SK-N-SH treated with all-trans-retinoic acid at 6 μM for 48 hours (cell line): ENCODE measurements at regions not wholly inside any gene's neighbourhood (a gene's known extent, or its start where the extent isn't known, plus 50 kb on each side); places are given as distances from the start of the nearest gene placed in this dataset.
"Not testable (repeated sequence)": the region's sequence is repeated elsewhere in the genome, so short reads cannot be mapped to it uniquely, and the experiment has no call there.

Experiments
- ARNTL ChIP-seq: fragments of 450-650 bp; formaldehyde crosslinking; IDR thresholded peaks from 2 replicates; pipeline ENCODE4 v1.5.0; 2020; ENCODE audit warnings: low read depth, mild to moderate bottlenecking, moderate library complexity, borderline replicate concordance
- BACH2 ChIP-seq: fragments of 250-450 bp; sonication (Bioruptor Pico); IDR thresholded peaks from 2 replicates; pipeline ENCODE4 v1.9.0; 2021; ENCODE audit warnings: mild to moderate bottlenecking, borderline replicate concordance
- ESRRG ChIP-seq: fragments of 250-450 bp; sonication (Bioruptor Pico); IDR thresholded peaks from 2 replicates; pipeline ENCODE4 v1.6.1; 2021; ENCODE audit warnings: mild to moderate bottlenecking
- PPARA ChIP-seq: fragments of 250-450 bp; sonication (Bioruptor Pico); IDR thresholded peaks from 2 replicates; pipeline ENCODE4 v1.5.0; 2020; ENCODE audit warnings: mild to moderate bottlenecking, borderline replicate concordance
- RARB ChIP-seq: fragments of 250-450 bp; sonication (Bioruptor Pico); IDR thresholded peaks from 2 replicates; pipeline ENCODE4 v1.8.0; 2021; ENCODE audit warnings: mild to moderate bottlenecking, moderate library complexity
- SNAI2 ChIP-seq: fragments of 250-450 bp; sonication (Bioruptor Pico); IDR thresholded peaks from 2 replicates; pipeline ENCODE4 v1.5.0; 2020; ENCODE audit warnings: mild to moderate bottlenecking, moderate library complexity
- TCF4 ChIP-seq: fragments of 250-450 bp; sonication (Bioruptor Pico); IDR thresholded peaks from 2 replicates; pipeline ENCODE4 v1.8.0; 2021; ENCODE audit warnings: mild to moderate bottlenecking, moderate library complexity, borderline replicate concordance
- TOX ChIP-seq: fragments of 250-450 bp; sonication (Bioruptor Pico); IDR thresholded peaks from 2 replicates; pipeline ENCODE4 v1.8.0; 2021; ENCODE audit warnings: mild to moderate bottlenecking, moderate library complexity, borderline replicate concordance
- ZC3H10 ChIP-seq: fragments of 250-450 bp; sonication (Bioruptor Pico); IDR thresholded peaks from 2 replicates; pipeline ENCODE4 v1.5.1; 2021; ENCODE audit warnings: mild to moderate bottlenecking, moderate library complexity
- ZFP30 ChIP-seq: fragments of 450-650 bp; formaldehyde crosslinking; IDR thresholded peaks from 2 replicates; pipeline ENCODE4 v1.5.0; 2022; ENCODE audit warnings: mild to moderate bottlenecking, moderate library complexity
- ZNF565 ChIP-seq: fragments of 450-650 bp; formaldehyde crosslinking; conservative IDR thresholded peaks from 2 replicates; pipeline ENCODE4 v1.5.0; 2020; ENCODE audit warnings: low read depth, mild to moderate bottlenecking, moderate library complexity
- ZNF70 ChIP-seq: fragments of 450-650 bp; formaldehyde crosslinking; IDR thresholded peaks from 2 replicates; pipeline ENCODE4 v1.5.0; 2020; ENCODE audit warnings: mild to moderate bottlenecking, moderate library complexity

DNA sequence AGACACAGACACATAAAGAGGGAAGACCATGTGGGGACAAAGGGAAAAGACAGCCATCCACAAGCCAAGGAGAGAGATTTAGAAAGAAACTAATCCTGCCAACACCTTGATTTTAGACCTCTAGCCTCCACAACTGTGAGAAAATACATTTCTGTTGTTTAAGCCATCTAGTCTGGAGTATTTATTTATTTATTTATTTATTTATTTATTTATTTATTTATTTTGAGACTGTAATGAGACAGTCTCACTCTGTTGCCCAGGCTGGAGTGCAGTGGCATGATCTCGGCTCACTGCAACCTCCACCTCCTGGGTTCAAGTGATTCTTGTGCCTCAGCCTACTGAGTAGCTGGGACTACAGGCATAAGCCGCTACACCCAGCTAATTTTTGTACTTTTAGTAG, 259.3 kb downstream of the PARM1 start:
- not testable (repeated sequence) for TF ChIP-seq TOX; ARNTL (CRISPR knock-in tag); ESRRG (CRISPR knock-in tag); SNAI2 (CRISPR knock-in tag); BACH2 (CRISPR knock-in tag); ZNF565 (CRISPR knock-in tag); ZC3H10 (CRISPR knock-in tag); RARB (CRISPR knock-in tag); TCF4 (CRISPR knock-in tag); ZNF70 (CRISPR knock-in tag); ZFP30 (CRISPR knock-in tag); PPARA (CRISPR knock-in tag)
